Stimulated activated CD4-positive, alpha-beta T cell treated with anti-CD3 and anti-CD28 coated beads, Interleukin-1b, Interleukin-23, amount 100 ng/mL, for 24 hours (primary cell): ENCODE measurements at regions not wholly inside any gene's neighbourhood (a gene's known extent, or its start where the extent isn't known, plus 50 kb on each side); places are given as distances from the start of the nearest gene placed in this dataset.

Source experiments
- DNase-seq, 4 experiments: peaks; one replicate each; pipeline ENCODE4 v3.0.0-alpha.2; 2020; ENCODE audit warnings: low read depth in 4 of 4, low spot score in 1 of 4

DNA sequence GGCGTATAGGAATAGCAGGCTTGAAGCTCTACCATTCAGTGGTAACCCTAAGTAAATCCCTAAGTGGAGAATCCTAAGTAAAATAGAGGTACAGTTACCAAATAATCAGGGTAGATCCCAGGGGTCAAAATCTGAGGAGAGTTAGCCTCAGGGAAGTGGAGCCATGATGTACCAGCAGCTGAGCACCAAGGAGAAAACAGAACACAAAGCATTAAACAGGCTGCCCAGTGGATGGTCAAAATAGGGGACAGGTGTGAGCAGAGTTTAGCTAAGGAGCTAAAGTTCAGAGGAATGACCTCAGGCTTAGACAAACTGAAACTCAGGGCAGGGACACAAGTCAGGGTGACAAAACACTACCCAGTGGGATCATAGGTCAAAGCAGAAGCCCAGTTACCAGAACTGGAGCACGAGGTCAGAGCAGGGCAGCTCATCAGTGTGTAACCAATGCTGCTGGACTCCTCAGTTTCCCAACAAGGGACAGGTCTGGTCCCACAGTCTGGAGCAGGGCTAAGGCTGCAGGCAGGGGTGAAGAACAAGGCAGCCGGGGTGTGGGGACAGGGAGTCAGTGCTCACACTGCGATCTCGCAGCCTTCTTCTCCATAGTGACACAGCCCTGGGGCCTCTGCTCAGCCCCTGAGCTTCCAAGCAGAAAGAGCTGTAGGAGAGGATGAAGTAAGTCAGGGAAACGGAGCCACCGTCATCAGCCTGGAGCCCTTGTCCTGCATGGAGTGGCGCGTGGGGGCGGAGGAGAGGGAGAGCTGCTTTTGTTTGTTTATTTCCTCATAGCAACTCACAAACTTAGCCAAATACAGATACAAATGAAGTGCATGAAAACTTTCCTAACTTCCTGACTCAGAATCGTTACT lies 264.0 kb downstream of the MREG start:
- no peak for DNase-seq

DNA sequence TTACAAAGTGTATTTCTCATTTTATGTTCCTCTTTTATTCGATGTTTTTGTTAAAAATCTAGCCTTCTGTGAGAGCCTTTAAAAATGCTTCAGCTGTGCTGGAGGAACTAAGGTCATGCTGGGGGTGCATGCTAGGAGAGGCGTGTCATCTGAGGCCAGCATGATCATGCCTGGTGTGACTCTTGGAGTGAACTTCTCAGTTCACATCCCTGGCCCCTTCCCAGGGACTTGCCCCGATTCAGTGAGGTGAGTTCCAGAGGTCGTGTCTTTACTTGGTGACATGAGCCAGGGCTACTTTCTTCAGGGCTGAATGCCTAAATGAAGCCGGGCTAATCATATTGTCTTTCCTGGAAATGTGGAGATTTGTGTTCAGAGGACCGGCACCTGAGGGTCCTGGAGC lies 264.9 kb downstream of the MREG start:
- DNase-seq: no peak

DNA sequence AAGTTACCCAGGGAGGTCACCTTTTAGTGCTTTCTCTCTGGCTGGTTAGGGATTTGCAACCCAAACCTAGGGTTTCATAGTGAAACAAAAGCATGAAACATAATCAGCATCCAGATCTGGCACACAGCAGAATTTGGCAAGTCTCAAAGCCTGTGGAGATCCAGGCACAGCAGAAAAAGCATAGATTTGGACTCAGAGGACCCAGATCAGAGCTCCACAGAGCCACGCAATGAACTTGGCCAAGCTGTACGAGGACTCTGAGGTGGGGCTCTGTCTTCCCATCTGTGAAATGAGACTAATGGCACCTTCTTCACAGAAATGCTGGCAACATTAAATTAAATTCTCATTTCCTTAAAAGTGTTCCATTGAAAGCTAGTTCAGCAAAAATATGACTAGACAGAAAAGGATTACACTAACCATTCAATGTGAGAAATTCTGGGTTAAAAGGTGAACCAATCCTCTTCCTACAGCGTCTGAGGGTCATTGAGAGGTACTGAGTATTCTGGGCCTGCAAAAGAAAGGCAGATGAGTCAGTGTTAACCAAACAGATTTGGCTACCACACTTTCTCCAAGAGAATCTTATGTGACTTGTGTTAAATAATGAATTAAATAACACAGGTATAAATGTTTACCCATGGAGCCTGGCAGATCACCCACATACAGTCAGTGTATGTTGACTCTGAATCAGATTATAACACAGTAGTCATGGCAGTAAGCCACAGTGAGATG lies 266.3 kb downstream of the MREG start:
- DNase-seq: no peak

DNA sequence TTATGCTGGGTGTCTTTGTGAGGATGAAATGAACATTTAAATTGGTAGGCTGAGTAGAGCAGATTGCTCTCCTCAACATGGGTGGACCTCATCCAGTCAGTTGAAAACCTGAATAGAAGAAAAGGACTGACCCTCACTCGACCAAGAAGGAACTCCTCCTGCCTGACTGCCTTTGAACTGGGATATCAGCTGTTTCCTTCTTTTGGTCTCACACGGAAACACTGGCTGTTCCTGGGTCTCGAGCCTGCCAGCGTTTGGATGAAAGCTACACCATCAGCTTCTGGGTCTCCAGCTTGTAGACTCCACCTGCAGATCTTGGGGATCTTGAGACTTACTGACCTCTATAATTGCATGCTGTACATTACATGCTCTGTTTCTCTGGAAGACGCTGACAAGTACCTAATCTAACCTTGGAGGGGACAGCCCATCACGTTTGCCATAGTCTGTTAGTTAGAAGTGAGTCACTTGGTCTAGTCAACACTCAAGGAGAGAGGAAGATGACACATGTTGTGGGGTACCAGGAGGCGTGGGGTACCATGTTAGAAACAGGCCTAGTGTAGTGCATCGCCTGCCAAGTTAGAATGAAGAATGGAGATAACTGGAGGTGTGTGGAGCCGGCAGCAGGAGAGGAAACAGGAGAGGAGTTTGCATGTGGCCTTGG lies 267.0 kb downstream of the MREG start:
- DNase-seq: peak in 1 of 4 experiments; percentile 25

DNA sequence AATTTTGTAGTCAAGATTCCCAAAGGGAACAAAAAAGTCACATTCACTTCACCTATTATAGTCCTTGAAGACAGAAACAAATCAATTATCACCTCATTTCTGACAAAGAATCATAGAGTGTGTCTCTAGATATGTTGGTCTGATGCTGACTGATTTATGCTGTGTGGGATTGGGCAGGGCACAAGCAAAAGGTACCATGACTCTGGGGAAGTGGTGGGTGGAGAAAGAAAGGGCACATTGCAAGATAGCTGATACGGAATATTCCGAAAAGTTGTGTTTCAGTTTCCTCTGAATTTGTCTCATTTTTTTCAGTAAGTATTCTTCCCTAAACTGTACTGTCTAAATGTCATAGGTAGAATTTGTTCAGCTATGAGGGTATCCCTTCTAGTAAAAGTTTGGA lies 268.0 kb downstream of the MREG start:
- DNase-seq: no peak

DNA sequence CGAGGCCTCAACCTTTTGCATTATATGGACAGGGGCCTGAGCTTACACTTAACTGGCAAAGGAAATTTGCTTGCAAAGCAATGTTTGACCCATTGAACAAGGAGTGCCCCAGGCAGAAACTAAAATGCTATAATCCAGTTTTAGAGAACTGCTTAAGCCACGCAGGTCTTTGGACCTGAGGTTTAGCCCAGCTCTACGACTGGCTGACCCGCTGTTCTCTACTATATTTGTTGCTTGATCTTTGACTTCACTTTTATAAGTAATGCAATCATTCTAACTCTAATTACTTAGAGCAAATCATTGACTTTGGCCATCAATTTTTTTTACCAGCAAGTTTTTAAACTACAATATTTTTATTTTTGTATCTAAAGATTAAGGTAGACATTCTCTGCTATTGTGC lies 268.8 kb downstream of the MREG start:
- no peak for DNase-seq

DNA sequence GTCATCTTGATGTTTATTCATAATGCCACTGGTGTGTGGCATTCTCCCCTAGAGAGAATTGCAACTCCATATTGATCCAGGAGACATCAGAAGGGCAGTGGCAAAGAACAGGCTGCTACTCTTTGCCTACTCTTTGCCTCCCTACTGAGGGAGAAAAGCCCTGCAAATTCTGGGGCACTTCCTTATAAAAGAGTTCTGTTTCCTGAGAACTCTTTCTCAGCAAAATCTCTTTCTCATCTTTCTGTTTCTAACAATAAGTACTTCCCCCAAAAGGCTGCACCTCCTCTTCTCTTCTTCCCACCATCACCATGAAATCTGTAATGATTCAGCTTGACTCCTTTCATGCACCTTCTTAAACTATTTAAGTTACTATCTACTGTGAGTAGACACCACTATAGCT lies 270.3 kb downstream of the MREG start:
- DNase-seq: no peak

DNA sequence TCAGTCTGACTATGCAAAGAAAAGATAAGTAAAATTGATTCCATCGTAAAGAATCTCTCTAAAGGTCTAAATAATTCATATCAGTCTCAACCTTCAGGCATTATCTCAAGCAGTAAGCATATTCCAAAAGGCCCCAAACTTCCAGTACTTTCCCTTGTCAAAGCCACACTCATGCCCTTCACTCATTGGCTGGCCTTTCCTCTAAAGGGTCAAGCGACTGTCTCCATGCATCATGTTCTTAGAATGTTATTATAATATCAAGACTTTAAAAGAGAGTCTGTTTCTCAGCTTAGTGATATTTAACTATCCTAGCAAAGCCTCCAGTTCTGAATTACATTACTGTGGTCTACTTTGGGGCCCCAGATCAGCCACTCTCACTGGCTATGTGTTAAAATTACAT lies 271.3 kb downstream of the MREG start:
- no peak for DNase-seq

DNA sequence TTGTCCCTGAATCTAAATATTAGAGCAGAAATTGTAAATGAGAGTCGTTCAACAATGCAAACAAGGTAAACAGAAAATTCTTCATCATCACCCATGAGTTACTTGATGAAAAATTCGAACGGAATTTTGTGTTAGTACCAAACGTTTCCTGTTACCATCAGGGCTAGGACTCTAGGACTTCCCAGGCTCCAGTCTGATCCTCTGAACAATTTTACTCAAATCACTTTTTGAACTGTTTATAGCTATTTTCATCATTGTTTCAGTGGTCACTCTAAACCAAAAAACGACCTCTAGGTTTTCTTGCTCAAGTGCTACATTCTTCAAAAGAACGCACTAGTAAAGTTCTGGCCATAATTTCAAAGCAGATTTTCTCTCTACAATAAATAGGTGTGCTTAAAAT lies 273.3 kb downstream of the MREG start:
- DNase-seq: no peak

DNA sequence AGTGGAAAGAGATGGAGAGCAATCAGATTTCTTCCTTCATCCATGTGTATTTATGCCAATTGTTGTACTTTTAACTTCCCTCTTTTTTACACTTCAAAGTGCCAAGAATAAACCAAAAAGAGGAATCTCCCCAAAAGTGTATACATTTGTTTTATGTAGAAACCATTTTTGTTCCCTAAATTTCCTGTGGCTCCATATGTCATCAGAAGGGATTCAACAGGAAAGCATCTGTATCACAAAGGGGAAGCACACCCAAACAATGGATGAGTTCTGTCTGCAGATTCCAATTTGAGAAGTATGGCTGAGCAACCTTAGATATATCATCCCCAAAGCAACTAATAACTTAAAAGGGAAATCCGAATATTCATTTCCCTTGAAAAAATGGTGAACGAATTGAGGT lies 275.0 kb downstream of the MREG start:
- DNase-seq: no peak

DNA sequence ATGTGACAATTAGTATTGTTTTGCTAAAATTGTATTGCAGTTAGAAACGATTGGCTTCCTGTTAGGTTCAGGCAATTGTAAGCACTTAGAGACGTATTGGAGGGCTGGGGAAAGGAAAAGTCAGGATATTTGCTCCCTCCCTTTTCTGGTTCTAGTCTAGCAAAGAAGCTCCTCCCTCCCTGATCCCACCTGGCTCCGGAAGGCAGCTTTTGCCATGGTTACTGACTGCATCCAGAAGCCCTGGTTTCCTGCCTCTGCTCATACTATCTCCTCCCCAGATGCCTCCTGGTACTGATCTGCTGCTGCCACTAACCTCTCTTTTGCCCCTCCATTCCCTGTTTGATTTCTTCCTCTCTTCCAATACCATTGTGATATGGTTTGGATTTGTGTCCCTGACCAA lies 275.9 kb downstream of the MREG start:
- no peak for DNase-seq

DNA sequence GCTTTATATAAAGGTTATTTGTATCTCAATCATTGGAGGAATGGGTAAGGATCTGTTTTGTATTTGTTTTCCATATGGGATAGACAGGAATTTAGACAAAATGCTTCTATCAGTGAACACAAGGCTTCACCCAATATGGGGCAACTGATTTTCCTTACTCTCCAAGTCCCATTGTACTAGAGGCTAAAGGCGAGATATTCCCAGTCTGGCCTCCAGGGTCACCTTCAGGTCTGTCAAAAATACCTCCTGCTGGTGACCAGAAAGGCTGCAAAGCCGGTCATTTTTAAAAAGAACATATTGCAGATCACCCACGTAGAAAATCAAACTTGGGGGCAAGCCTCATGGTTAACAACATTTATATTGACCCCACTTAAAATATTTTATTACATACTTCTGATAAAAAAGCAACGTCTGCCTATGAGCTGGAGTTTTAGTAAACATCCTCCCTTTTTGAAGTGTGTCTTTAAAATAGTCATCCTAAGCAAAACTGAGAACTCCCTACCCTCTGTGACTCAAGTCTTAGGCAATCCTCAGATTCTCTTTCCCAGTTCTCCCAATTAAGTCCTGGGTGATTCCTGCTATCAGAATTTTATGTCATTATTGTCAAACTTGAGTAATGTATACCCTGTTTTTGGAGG lies 276.6 kb downstream of the MREG start:
- no peak for DNase-seq

DNA sequence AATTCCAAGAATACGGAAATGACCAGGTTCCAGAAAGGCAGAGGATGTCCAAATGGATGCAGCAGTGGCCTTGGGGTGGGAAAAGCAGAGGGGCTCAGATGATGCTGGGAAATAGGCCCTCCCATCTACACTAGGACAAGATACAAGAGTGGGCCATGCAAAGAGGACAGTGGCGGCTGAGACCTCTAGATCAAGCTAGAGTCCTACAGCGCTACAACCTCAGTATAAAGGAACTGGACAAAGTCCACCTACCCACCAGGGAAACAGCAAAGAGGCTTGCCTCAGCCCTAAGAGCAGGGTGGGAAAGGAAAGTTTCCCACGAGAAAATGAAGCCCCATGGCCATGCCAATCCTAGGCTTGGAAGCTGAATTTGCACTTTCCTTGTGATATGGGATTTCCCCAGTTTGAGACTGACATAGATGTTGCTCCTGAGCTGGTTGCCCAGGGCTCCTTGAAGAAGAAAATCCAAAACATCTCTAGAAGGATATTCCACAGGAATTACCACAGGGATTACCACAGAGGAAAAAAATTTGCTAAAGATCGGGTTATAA lies 282.2 kb downstream of the MREG start:
- no peak for DNase-seq

DNA sequence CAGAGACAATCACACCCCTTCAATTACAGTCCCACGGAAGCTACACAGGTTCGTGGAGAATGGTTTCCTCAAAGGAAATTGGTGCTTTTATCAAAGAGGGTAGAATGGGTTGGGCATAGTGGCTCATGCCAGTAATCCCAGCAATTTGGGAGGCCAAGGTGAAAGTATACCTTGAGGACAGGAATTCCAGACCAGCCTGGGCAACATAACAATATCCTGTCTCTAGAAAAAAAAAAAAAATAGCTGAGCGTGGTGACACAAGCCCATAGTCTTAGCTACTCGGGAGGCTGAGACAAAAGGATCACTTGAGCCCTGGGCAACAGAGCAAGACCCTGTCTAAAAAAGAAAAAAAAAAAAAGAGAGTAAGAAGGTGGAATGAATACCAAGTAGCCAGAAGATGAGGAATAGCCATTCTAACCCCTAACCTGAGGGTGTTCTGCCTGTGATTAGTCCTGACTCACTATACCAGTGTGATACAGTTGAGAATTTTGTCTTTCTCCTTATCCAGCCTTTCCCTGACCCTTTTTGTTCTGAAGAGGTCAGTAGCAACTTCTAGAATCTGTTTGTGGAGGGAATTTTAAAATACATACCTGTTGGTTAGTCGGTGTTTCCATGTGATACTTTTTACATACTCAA lies 283.2 kb downstream of the MREG start:
- DNase-seq: no peak

DNA sequence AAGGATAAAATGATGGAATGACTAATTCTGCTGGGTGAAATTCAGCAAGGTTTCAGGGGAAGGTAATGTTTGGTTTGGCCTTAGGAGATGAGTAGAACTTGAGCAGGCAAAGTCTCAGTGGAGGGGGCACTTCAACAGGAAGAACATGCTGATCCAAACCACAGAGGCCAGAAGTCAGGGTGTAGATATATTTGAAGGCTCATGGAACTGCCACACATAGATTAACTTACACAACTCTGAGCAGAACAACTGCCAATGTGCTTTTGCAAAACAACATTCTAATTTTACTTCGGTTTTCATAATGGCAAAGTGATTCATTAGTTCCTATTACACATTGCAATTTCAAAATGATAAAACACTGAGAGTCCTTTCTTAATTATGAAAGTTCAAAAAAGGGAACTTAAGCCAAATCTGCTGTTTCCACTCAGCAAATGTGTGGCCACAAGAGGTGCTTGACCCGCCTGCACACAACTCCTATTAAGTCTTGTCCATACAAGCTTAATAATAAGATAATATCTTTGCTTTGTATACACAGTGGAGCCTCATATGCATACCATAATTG lies 284.8 kb downstream of the MREG start:
- no peak for DNase-seq

DNA sequence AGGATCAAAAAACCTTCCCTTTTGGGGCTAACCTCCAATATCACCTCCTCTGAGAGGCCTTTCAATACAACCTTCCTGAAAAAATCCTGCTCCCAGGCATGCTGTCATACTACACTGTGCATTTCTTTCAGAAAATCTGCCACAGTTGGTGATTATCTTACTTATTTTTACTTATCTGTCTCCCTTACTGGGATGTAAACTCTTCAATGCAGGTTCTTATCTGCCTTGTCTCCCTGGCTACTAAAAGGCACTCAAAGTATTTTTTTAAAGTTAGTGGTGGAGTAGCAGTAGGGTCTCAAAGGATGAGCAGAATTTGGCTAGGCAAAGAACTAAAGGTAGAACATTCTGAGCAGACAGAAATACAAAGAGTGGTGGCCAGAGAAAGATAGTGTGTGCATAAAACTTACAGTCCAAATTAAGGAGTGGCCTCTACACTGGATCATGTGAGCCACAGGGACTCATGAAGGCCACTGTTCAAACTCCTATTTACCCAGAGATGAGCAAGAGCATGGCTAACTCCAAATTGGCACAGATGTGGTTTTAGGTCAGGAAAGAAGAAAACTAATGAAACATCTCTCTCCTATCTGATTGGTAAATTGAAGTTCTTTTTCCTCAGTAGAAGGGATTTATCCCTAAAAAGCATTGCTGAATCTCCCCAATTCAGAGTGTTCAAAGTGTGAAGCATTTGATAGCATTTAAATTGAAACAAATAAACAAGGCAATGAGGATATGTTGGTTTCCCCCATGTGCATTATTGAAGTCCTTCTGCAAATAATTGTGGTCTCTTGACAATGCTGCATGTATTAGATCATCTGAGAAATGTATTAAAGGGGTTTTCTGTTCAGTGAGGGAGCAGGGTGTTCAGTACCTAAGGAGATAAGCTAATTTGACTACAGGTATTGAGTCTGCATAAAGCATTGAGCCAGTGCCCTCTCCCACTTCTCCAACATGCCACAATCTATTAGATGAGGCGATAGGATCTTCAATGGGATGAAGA lies 285.5 kb downstream of the MREG start:
- no peak for DNase-seq

DNA sequence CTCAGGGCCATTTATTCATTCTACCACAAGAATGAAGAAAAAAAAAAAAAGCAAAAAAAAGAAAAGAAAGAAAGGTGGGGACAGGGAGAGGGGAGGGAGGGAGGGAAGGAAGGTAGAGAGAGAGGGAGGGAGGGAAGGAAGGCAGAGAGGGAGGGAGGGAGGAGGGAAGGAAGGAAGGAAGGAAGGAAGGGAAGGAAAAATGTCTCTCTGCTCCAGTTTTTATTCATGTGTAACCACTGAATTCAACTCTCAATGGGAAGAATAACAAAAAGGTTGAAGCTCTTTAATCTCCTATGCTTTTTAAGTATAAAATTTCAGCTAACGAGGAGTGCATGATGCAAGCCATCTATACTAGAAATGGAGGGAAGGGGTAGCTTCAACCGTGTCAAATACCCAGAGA lies 287.3 kb downstream of the MREG start:
- DNase-seq: no peak

DNA sequence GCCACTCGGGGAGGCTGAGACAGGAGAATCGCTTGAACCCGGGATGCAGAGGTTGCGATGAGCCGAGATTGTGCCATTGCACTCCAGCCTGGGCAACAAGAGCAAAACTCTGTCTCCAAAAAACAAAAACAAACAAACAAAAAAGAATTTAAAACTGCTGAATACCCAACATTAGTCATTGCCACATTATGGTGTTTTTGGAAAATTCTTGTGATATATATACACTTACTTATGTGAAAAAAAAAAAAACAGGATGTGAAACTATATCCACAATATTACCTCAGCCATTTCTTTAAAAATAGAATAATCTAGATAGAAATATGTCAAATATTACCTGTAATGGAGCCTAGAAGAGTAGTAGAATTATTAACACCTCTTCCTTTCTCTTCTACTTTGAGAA lies 288.3 kb upstream of the FN1 start:
- no peak for DNase-seq

DNA sequence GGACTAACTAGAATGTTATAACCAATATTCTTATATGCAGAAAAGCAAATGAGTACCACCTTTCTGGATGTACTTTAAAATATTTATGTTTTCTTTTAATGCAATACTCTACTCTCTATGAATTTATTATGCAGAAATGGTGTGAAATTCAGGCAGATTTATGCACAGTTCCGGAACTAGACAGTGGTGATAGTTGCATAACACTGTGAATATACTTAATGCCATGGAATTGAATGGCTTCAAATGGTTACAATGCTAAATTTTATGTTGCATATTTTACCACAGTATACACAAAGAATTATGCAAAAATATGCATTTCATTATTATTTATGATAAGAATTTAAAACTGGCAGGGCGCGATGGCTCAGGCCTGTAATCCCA lies 287.8 kb upstream of the FN1 start:
- DNase-seq: no peak
